BE2C (cell line): ENCODE measurements at regions not wholly inside any gene's neighbourhood (a gene's known extent, or its start where the extent isn't known, plus 50 kb on each side); places are given as distances from the start of the nearest gene placed in this dataset.

Experiments
- DNase-seq: peaks from one replicate; pipeline ENCODE4 v3.0.0-alpha.2; 2020
- H3K27me3 ChIP-seq: fragments of 250-450 bp; sonication (Bioruptor Pico); 2 replicates; pipeline ENCODE4 v1.5.1; 2020; ENCODE audit warnings: mild to moderate bottlenecking
- H3K36me3 ChIP-seq: fragments of 250-450 bp; sonication (Bioruptor Pico); 2 replicates; pipeline ENCODE4 v1.5.1; 2020; ENCODE audit warnings: mild to moderate bottlenecking
- H3K4me1 ChIP-seq: fragments of 250-450 bp; sonication (Bioruptor Pico); 2 replicates; pipeline ENCODE4 v1.5.1; 2020
- H3K4me3 ChIP-seq: 2 replicates; pipeline ENCODE4 v1.5.1; 2011; ENCODE audit warnings: low read depth, low read length
- H3K9me3 ChIP-seq: fragments of 250-450 bp; sonication (Bioruptor Pico); 2 replicates; pipeline ENCODE4 v1.5.1; 2020
- TF ChIP-seq, protein P1 (sequence below): IDR thresholded peaks from 2 replicates; pipeline ENCODE4 v1.5.1; 2012; ENCODE audit warnings: mild to moderate bottlenecking, low read depth, low read length

DNA sequence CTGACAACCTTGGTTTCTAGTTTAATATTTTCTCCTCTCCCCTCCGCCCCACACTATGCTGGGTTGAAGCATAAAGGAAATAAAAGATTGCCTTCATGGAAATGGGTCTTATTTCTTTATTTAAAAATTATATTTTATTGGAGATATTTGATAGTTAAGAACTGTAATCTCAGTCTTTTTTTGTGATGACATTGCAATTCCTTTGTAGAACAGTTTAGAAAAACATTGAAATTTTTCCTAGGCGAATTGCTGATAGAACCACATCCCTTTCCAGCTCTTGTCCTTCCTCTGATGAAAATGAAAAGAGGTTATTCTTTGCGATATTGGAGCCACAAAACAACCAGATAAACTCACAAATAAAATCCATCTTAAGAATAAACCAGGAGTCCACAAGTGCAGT, 125.6 kb upstream of the NRIP1 start:
- no peaks in the 10 kb centered on the region for H3K27me3 ChIP-seq
- no peak overlapping the region for H3K4me3 ChIP-seq
- no peaks in the 10 kb centered on the region; the same call in 1 of the 2 replicates for H3K4me1 ChIP-seq
- no peaks in the 10 kb centered on the region for H3K36me3 ChIP-seq
- TF ChIP-seq, protein P1, sequence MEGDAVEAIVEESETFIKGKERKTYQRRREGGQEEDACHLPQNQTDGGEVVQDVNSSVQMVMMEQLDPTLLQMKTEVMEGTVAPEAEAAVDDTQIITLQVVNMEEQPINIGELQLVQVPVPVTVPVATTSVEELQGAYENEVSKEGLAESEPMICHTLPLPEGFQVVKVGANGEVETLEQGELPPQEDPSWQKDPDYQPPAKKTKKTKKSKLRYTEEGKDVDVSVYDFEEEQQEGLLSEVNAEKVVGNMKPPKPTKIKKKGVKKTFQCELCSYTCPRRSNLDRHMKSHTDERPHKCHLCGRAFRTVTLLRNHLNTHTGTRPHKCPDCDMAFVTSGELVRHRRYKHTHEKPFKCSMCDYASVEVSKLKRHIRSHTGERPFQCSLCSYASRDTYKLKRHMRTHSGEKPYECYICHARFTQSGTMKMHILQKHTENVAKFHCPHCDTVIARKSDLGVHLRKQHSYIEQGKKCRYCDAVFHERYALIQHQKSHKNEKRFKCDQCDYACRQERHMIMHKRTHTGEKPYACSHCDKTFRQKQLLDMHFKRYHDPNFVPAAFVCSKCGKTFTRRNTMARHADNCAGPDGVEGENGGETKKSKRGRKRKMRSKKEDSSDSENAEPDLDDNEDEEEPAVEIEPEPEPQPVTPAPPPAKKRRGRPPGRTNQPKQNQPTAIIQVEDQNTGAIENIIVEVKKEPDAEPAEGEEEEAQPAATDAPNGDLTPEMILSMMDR: no peak
- no peak for DNase-seq
- 0 out of 2 replicates have a peak, but pooled peaks cover 2% of the 10 kb centered on the region for H3K9me3 ChIP-seq

DNA sequence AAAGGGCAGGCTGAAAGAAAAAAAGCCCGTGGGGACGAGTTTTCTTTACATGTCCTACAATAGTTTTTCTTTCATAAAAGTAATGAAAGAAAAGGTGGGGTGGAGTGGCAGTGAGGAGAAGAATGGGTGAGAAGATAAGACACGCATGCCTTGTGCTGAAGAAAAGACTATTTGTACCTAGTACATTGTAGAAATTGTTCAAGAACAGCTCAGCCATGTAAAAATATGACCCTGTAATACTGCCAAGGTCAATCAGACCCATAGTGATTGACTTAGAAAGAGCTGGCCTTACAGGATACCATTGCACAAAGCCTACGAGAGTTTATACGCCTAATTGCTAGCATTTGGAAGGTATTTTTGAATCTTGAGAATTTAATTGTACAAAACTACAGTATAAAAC, 126.0 kb upstream of the NRIP1 start:
- Histone ChIP-seq H3K4me1 (no peaks in the 10 kb centered on the region; the same call in 1 of the 2 replicates), H3K36me3 (no peaks in the 10 kb centered on the region), H3K27me3 (no peaks in the 10 kb centered on the region), H3K4me3 (no peak overlapping the region), H3K9me3 (0 out of 2 replicates have a peak, but pooled peaks cover 2% of the 10 kb centered on the region)
- no peak for DNase-seq
- TF ChIP-seq, protein P1: no peak

DNA sequence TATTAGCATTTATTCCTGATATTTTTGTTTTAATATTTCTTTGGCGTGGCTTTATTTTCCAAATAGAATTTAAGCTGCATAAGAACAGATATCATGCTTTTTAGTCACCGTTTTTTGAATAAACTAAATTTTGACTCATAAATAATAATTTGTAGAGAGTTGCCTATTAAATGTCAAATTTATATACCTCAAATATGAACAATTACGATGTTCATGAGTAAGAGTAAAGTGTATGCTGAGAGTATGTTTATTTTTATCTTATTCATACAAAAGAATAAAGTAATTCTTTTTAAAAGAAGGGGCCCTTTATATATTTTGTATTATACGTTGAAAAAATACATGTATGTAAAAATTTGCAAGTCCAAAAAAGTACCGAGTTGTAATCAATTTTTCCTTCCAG, 126.5 kb upstream of the NRIP1 start:
- no peak overlapping the region for H3K4me3 ChIP-seq
- TF ChIP-seq, protein P1: no peak
- H3K27me3 ChIP-seq: no peaks in the 10 kb centered on the region
- 0 out of 2 replicates have a peak, but pooled peaks cover 2% of the 10 kb centered on the region for H3K9me3 ChIP-seq
- H3K36me3 ChIP-seq: no peaks in the 10 kb centered on the region
- H3K4me1 ChIP-seq: no peaks in the 10 kb centered on the region; the same call in 1 of the 2 replicates
- DNase-seq: no peak

DNA sequence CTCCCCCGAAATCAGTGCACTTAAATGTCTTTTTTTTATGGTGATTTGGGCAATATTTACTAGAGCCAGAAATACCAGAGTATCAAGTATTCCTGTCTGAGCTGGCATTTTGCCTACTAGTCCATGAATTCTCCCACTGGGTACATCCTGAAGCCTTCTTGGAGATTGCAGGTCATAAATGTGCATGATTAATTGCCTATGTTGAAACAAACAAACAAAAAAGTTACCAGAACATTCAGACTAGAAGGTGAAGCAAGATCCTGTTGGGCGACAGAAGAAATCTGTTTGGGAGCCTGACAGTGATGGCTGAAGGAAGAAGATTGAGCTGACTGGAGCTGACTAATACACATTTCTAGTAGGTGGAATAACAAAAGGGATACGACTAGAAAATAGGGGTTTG, 127.4 kb upstream of the NRIP1 start:
- H3K9me3 ChIP-seq: 0 out of 2 replicates have a peak, but pooled peaks cover 2% of the 10 kb centered on the region
- H3K36me3 ChIP-seq: no peaks in the 10 kb centered on the region
- no peaks in the 10 kb centered on the region for H3K27me3 ChIP-seq
- no peak for DNase-seq
- H3K4me1 ChIP-seq: no peaks in the 10 kb centered on the region; the same call in 1 of the 2 replicates
- H3K4me3 ChIP-seq: no peak overlapping the region
- TF ChIP-seq, protein P1: no peak

DNA sequence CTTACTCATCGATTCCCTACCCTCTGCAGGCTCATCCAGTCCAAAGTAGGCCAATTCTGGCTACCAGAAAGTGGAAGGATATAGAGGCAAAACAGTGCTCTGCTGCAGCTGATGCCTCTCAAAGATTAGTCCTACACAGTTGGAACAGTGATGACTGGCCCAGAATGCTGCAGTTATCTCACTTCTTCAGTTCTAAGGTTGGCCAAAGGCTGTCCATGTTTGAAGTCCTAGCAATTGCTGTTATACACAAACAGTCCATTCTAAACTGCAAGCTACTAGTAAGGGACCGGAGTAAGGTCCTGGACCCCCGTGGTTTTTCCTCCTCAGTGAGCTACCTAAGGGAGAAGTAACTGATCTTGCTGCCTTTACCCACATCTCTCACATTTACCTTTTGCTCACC, 129.1 kb upstream of the NRIP1 start:
- H3K27me3 ChIP-seq: no peaks in the 10 kb centered on the region
- TF ChIP-seq, protein P1: no peak

DNA sequence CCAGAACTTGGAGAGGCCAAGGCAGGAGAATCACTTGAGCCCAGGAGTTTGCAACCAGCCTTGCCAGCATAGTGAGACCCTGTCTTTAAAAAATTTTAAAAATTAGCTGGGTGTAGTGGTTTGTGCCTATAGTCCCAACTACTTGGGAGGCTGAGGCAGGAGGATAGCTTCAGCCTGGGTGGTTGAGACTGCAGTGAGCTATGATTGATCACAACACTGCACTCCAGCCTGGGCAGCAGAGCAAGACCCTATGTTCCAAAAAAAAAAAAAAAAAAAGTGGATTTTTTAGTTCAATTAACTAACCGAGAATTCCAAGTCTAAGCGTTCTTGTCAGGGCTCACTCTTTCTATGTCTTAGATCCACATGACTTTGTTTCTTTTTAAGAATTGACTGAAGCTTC, 130.3 kb upstream of the NRIP1 start:
- no peak overlapping the region for H3K4me3 ChIP-seq
- no peaks in the 10 kb centered on the region for H3K27me3 ChIP-seq
- no peaks in the 10 kb centered on the region for H3K36me3 ChIP-seq
- 0 out of 2 replicates have a peak, but pooled peaks cover 2% of the 10 kb centered on the region for H3K9me3 ChIP-seq
- no peak for DNase-seq
- TF ChIP-seq, protein P1: no peak
- peaks cover 13% of the 10 kb centered on the region for H3K4me1 ChIP-seq

More for the DNA sequence above, 129.1 kb upstream of the NRIP1 start:
- Histone ChIP-seq H3K36me3 (no peaks in the 10 kb centered on the region), H3K4me3 (no peak overlapping the region), H3K4me1 (peaks cover 2% of the 10 kb centered on the region), H3K9me3 (0 out of 2 replicates have a peak, but pooled peaks cover 2% of the 10 kb centered on the region)
- DNase-seq: no peak
